ENCODE measurements at regions not wholly inside any gene's neighbourhood (a gene's known extent, or its start where the extent isn't known, plus 50 kb on each side); places are given as distances from the start of the nearest gene placed in this dataset.

- no peaks in the 10 kb centered on the region for H3K4me1 Mint-ChIP-seq
- no peak overlapping the region for H3K4me2 ChIP-seq (replicated peaks; ENCODE audit: extremely low read depth, low read length, poor library complexity, severe bottlenecking)
- H3K4me1 ChIP-seq (ENCODE audit: control insufficient read depth in 1 of 2, insufficient read depth in 2 of 2, low read length in 2 of 2), result no peaks in the 10 kb centered on the region
- H3K36me3 Mint-ChIP-seq, result no peaks in the 10 kb centered on the region
- H3K9me3 Mint-ChIP-seq, result peaks cover 5 to 17% (median 11%) of the 10 kb centered on the region in 7 donors
- H3K4me3 ChIP-seq (replicated peaks in 1 of 3; ENCODE audit: low read depth in 2 of 3, low read length in 3 of 3), result no peak overlapping the region
- H3K79me2 ChIP-seq (ENCODE audit: insufficient read depth, low read length), result no peaks in the 10 kb centered on the region
- intact Hi-C loops (cut with micrococcal nuclease), result no loop called here
- WGBS (ENCODE audit: insufficient coverage), result no CpG with 5 or more reads among the region's 2 CpGs
- DNase-seq, result no peak
- peaks cover 0 to 10% of the 10 kb centered on the region in 2 donors for H3K9me3 ChIP-seq (replicated peaks in 1 of 2; ENCODE audit: control insufficient read depth in 1 of 2, insufficient read depth in 1 of 2, low read length in 2 of 2)
- H4K20me1 ChIP-seq (ENCODE audit: insufficient read depth, low read length), result no peaks in the 10 kb centered on the region
- no peak overlapping the region for H3K27ac Mint-ChIP-seq
- peaks cover 0 to 4% of the 10 kb centered on the region in 2 donors for H3K27me3 ChIP-seq (ENCODE audit: control insufficient read depth in 2 of 2, insufficient read depth in 2 of 2, low read length in 2 of 2)
- H2AFZ ChIP-seq (ENCODE audit: insufficient read depth, low read depth, low read length, poor library complexity, severe bottlenecking), result no peak overlapping the region
- no peak for TF ChIP-seq CTCF (IDR thresholded peaks at IDR 0.05)
- peaks cover 2 to 9% (median 4%) of the 10 kb centered on the region in 3 donors for H3K27me3 Mint-ChIP-seq (ENCODE audit: low read depth in 3 of 3)
- H3K4me3 Mint-ChIP-seq, result no peak overlapping the region
- no peaks in the 10 kb centered on the region for H3K36me3 ChIP-seq (replicated peaks in 1 of 2; ENCODE audit: control insufficient read depth in 1 of 2, insufficient read depth in 2 of 2, low read length in 2 of 2)
- H3K27ac ChIP-seq (ENCODE audit: low read depth in 1 of 2, low read length in 2 of 2), result no peak overlapping the region
- H3K9ac ChIP-seq (ENCODE audit: insufficient read depth, low read length, poor library complexity, severe bottlenecking), result no peak overlapping the region
These were observed 83.2 kb upstream of the SLC5A9 start for GRCh38 chr1:48139275-48139674.

GRCh38 chr1:48127735-48128685 is 94.5 kb upstream of the SLC5A9 start:
- WGBS (ENCODE audit: insufficient coverage), result no CpG with 5 or more reads among the region's 5 CpGs
- H3K27me3 Mint-ChIP-seq (ENCODE audit: low read depth in 3 of 3), result peaks cover 1 to 20% (median 8%) of the 10 kb centered on the region in 3 donors

More at GRCh38 chr1:48127735-48128685, 94.5 kb upstream of the SLC5A9 start:
- no peaks in the 10 kb centered on the region for H3K9me3 ChIP-seq (replicated peaks in 1 of 2; ENCODE audit: control insufficient read depth in 1 of 2, insufficient read depth in 1 of 2, low read length in 2 of 2)
- Mint-ChIP-seq H3K4me1 (no peaks in the 10 kb centered on the region), H3K27ac (no peak overlapping the region), H3K9me3 (peaks cover 0 to 3% (median 2%) of the 10 kb centered on the region in 7 donors), H3K4me3 (no peak overlapping the region), H3K36me3 (no peaks in the 10 kb centered on the region)
- no peak for DNase-seq
- H3K27ac ChIP-seq (ENCODE audit: low read depth in 1 of 2, low read length in 2 of 2), result no peak overlapping the region
- TF ChIP-seq CTCF (IDR thresholded peaks at IDR 0.05), result no peak
- H3K9ac ChIP-seq (ENCODE audit: insufficient read depth, low read length, poor library complexity, severe bottlenecking), result no peak overlapping the region
- no peak overlapping the region for H3K4me3 ChIP-seq (replicated peaks in 1 of 3; ENCODE audit: low read depth in 2 of 3, low read length in 3 of 3)
- no peaks in the 10 kb centered on the region for H3K79me2 ChIP-seq (ENCODE audit: insufficient read depth, low read length)
- H3K36me3 ChIP-seq (replicated peaks in 1 of 2; ENCODE audit: control insufficient read depth in 1 of 2, insufficient read depth in 2 of 2, low read length in 2 of 2), result no peaks in the 10 kb centered on the region
- no peaks in the 10 kb centered on the region for H4K20me1 ChIP-seq (ENCODE audit: insufficient read depth, low read length)
- H3K4me1 ChIP-seq (ENCODE audit: control insufficient read depth in 1 of 2, insufficient read depth in 2 of 2, low read length in 2 of 2), result no peaks in the 10 kb centered on the region
- H3K27me3 ChIP-seq (ENCODE audit: control insufficient read depth in 2 of 2, insufficient read depth in 2 of 2, low read length in 2 of 2), result peaks cover 0 to 9% of the 10 kb centered on the region in 2 donors
- no peak overlapping the region for H2AFZ ChIP-seq (ENCODE audit: insufficient read depth, low read depth, low read length, poor library complexity, severe bottlenecking)
- no peak overlapping the region for H3K4me2 ChIP-seq (replicated peaks; ENCODE audit: extremely low read depth, low read length, poor library complexity, severe bottlenecking)
- intact Hi-C loops (cut with micrococcal nuclease), result no loop called here

Measured in CD14-positive monocyte (primary cell).